HFF-Myc (cell line): ENCODE measurements at regions not wholly inside any gene's neighbourhood (a gene's known extent, or its start where the extent isn't known, plus 50 kb on each side); places are given as distances from the start of the nearest gene placed in this dataset.

ENCODE experiments used
- DNase-seq: peaks from one replicate; pipeline ENCODE4 v3.0.0-alpha.2; 2011; ENCODE audit warnings: low read depth; ENCODE audit errors: extremely low read depth
- H3K4me3 ChIP-seq: replicated peaks from 2 replicates; pipeline ENCODE4 v1.5.1; 2011; ENCODE audit warnings: low read depth, mild to moderate bottlenecking, control low read depth, low read length
- TF ChIP-seq, protein P1 (sequence below): IDR thresholded peaks from 2 replicates; pipeline ENCODE4 v1.5.1; 2012; ENCODE audit warnings: mild to moderate bottlenecking, low read depth, low read length, control low read depth; ENCODE audit errors: missing control alignments

DNA sequence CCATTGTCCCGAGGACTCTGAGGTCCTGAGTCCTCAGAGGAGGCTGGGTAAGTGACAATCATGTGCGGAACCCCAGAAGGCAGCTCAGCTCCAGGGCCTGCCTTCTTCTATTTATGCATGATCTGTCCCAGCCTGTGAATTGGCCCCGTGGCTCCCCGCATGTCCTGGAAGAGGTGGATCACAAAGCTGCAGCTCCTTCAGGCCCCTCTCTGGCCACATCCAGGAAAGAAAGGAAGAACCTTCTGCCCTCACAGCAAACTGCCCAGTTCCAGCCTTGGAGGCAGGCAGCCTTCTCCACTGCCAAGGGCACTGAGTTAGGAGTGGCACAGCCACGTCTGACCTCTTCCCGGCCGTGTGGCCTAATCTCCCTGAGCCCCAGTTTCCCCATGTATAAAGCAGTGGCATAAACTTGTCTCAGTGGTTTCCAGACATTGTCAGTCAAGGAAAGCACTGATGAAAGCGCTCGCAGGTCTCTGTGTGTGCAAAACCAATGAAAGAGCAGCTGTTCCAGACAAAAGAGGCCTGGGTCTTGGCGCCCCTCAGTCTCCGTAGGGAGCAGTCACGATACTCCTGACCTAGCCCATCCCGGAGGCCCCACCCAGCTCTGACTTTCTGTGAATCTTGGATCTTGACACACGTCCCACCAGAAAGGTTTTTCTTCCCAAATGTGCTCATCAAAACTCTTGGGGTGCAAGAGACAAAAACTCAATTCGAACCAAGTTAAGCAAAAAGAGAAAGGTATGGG lies 497.3 kb downstream of the SHQ1 start:
- no peak for DNase-seq
- TF ChIP-seq, protein P1, sequence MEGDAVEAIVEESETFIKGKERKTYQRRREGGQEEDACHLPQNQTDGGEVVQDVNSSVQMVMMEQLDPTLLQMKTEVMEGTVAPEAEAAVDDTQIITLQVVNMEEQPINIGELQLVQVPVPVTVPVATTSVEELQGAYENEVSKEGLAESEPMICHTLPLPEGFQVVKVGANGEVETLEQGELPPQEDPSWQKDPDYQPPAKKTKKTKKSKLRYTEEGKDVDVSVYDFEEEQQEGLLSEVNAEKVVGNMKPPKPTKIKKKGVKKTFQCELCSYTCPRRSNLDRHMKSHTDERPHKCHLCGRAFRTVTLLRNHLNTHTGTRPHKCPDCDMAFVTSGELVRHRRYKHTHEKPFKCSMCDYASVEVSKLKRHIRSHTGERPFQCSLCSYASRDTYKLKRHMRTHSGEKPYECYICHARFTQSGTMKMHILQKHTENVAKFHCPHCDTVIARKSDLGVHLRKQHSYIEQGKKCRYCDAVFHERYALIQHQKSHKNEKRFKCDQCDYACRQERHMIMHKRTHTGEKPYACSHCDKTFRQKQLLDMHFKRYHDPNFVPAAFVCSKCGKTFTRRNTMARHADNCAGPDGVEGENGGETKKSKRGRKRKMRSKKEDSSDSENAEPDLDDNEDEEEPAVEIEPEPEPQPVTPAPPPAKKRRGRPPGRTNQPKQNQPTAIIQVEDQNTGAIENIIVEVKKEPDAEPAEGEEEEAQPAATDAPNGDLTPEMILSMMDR, result no peak
- H3K4me3 ChIP-seq, result no peak overlapping the region

DNA sequence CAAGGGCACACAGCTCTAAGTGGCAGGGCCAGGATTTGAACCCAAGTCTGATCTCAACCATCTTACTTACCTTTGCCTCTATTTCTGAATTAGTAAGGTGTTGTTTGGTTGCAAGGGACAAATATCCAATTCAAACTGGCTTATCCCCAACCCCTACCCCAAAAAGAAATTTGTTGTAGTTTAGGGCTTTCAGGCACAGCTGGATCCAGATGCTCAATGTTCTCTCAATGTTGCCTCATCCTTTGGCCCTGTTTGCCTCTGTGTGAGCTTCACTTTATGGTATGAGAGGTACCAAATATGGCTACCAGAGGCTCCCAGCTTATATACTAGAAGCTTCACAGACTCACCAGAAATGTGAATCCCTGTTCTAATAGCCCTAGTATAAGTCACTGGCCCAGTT lies 499.9 kb downstream of the SHQ1 start:
- DNase-seq, result no peak
- no peak overlapping the region for H3K4me3 ChIP-seq
- TF ChIP-seq, protein P1, result no peak

DNA sequence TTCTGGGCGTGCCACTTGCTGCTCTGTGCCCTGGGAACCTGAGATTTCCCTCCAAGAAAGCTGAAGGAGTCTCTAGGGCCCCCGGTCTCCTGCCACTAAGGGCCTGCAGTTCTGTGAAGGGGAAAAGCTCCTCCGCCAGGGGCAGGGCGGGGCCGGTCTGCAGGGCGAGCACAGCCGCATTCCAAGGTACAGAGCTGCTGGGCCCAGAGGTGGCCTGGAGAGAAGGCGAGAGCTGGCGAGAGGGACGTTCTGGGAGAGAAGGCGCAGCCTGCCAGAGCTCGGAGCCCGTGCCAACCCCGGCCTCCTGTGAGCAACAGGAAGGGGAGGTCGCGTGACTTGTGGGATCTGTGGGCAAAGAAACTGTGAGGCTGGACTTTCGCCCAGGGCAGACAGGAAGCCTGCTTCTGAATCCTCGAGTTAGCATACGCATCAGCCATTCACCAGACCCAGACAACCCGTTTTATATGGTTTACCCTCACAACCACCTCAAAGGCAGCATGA lies 500.4 kb downstream of the SHQ1 start:
- TF ChIP-seq, protein P1, result no peak
- no peak overlapping the region for H3K4me3 ChIP-seq
- no peak for DNase-seq

DNA sequence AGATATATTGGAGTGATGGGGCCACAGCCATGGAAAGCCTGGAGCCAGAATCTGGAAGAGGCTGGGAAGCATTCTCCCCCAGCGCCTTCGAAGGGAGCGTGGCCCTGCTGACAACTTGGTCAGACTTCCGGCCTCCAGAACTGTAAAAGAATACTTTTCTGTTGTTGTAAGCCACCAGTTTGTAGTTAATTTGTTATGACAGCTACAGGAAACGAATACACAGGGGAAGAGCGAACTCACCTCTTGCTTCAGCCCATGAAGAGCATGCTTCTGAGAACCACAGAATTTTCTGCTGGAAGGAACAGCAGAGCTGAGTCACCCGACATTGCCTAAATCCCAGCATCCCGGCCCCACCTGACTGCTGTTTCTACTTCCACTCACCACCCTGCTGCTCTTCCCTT lies 501.7 kb downstream of the SHQ1 start:
- TF ChIP-seq, protein P1, result no peak
- DNase-seq, result peak; percentile 95
- no peak overlapping the region for H3K4me3 ChIP-seq

DNA sequence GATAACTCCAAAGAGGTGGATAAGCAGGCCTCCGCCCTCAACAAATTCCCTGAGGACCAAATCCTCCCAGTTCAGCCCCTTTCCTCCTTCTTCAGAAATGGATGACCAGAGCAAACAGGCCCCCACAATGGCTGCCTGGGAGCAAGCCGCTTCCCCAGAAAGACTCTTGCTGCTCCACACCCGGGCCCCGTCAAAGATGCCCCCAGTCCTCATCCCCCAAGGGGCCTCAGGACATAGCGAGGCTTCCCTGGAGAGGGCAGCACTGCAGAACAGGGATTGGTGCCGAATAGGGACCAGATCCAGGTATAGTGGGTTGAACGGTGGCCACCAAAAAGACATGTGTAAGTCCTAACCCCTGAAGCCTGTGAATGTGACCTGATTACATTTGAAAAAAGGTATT lies 502.3 kb downstream of the SHQ1 start:
- DNase-seq, result no peak
- TF ChIP-seq, protein P1, result no peak
- H3K4me3 ChIP-seq, result no peak overlapping the region

DNA sequence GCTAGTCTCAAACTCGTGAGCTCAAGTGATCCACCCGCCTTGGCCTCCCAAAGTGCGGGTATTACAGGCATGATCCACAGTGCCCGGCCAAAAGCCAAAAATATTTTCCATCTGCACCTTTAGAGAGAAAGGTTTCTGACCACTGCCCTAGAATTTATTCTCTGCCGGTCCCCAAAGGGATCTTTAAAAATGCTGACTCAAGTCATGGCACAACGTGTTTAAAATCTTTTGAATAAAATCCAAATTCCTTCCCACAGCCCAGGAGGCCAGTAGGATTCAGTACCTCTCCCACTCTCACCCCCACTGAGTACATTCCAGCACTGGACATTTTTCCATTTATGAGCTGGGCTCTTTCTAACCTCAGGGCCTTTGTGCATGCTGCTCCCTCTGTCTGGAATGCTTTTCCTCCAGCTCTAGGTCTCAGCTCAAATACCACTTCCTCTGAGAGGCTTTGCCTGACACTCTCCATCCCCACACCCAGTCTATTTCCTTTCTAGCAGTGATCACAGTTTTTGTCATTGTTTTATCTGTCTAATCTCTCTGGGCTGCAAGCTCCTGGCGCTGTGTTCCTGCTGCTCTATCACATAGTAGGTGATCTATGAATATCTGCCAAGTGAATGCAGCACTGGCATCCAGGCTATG lies 502.9 kb downstream of the SHQ1 start:
- DNase-seq, result peak; percentile 62
- TF ChIP-seq, protein P1, result no peak
- H3K4me3 ChIP-seq, result no peak overlapping the region

DNA sequence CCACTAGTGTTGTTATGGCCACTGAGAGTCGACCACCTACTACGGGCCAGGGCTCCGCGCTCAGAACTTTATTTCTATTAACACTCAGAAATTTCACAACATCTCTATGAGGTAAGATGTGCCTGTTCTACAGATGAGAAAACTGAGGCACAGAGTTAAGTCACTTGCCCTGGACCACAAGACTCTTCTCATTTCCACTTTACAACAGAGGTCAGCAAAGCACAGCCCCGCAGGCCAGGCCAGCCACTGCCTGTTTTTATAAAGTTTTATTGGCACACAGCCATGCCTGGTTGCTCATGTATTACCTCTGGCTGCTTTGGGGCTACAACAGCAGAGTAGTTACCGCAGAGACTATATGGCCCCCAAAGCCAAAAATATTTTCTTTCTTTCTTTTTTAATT lies 503.6 kb downstream of the SHQ1 start:
- H3K4me3 ChIP-seq, result no peak overlapping the region
- TF ChIP-seq, protein P1, result no peak
- no peak for DNase-seq
